ENCODE measurements at regions not wholly inside any gene's neighbourhood (a gene's known extent, or its start where the extent isn't known, plus 50 kb on each side); places are given as distances from the start of the nearest gene placed in this dataset.

DNA sequence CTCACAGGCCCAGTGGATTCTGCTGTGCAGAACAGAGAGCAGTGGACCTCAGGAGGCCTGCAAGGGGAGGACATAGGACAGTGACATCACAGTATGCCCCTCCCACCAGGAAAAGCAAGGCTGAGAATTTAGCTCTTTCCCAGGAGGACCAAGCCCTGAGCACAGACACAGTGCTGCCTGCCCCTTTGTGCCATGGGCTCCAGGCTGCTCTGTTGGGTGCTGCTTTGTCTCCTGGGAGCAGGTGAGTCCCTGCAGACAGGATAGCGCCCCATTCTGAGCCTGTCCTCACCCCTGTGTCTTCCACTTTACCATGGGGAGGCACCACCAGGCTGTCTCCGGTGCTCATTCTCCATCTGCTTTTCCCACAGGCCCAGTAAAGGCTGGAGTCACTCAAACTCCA is 63.0 kb upstream of the PRSS58 start:
- no peak for DNase-seq
- H3K4me3 Mint-ChIP-seq (ENCODE audit: unreplicated experiment): no peak overlapping the region
- no peaks in the 10 kb centered on the region for H3K36me3 Mint-ChIP-seq (ENCODE audit: unreplicated experiment)
- no peaks in the 10 kb centered on the region for H3K27me3 Mint-ChIP-seq (ENCODE audit: unreplicated experiment)
- peaks cover 4% of the 10 kb centered on the region for H3K9me3 Mint-ChIP-seq (ENCODE audit: unreplicated experiment)
- TF ChIP-seq, protein P1, sequence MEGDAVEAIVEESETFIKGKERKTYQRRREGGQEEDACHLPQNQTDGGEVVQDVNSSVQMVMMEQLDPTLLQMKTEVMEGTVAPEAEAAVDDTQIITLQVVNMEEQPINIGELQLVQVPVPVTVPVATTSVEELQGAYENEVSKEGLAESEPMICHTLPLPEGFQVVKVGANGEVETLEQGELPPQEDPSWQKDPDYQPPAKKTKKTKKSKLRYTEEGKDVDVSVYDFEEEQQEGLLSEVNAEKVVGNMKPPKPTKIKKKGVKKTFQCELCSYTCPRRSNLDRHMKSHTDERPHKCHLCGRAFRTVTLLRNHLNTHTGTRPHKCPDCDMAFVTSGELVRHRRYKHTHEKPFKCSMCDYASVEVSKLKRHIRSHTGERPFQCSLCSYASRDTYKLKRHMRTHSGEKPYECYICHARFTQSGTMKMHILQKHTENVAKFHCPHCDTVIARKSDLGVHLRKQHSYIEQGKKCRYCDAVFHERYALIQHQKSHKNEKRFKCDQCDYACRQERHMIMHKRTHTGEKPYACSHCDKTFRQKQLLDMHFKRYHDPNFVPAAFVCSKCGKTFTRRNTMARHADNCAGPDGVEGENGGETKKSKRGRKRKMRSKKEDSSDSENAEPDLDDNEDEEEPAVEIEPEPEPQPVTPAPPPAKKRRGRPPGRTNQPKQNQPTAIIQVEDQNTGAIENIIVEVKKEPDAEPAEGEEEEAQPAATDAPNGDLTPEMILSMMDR (IDR thresholded peaks at IDR 0.05; ENCODE audit: partially characterized antibody, unreplicated experiment): no peak
- H3K4me1 Mint-ChIP-seq (ENCODE audit: low read depth, unreplicated experiment): peaks cover 24% of the 10 kb centered on the region
- no peak overlapping the region for H3K27ac Mint-ChIP-seq (ENCODE audit: unreplicated experiment)

DNA sequence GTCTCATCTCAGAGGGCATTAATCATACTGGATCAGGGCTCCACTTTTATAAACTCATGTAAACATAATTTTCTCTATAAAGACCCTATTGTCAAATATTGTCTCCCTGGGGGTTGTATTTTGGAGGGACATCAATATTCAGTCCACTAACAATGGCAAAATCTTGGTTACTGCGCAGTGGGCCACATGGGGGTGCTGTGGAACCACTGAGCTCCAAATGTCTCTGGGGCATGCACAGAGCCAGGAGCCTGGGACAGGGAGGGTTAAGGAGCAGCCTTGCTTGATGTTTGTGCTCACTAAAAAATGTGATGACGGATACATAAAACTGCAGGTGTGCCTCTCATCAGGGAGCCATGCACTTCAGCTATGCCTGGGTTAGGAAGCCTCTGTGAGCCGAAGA is 62.1 kb upstream of the PRSS58 start:
- TF ChIP-seq, protein P1 (IDR thresholded peaks at IDR 0.05; ENCODE audit: partially characterized antibody, unreplicated experiment): peak; percentile 56
- no peak overlapping the region for H3K27ac Mint-ChIP-seq (ENCODE audit: unreplicated experiment)
- H3K4me1 Mint-ChIP-seq (ENCODE audit: low read depth, unreplicated experiment): peaks cover 20% of the 10 kb centered on the region
- peaks cover 4% of the 10 kb centered on the region for H3K9me3 Mint-ChIP-seq (ENCODE audit: unreplicated experiment)
- DNase-seq: peak; percentile 65
- no peaks in the 10 kb centered on the region for H3K27me3 Mint-ChIP-seq (ENCODE audit: unreplicated experiment)
- no peaks in the 10 kb centered on the region for H3K36me3 Mint-ChIP-seq (ENCODE audit: unreplicated experiment)
- H3K4me3 Mint-ChIP-seq (ENCODE audit: unreplicated experiment): no peak overlapping the region

DNA sequence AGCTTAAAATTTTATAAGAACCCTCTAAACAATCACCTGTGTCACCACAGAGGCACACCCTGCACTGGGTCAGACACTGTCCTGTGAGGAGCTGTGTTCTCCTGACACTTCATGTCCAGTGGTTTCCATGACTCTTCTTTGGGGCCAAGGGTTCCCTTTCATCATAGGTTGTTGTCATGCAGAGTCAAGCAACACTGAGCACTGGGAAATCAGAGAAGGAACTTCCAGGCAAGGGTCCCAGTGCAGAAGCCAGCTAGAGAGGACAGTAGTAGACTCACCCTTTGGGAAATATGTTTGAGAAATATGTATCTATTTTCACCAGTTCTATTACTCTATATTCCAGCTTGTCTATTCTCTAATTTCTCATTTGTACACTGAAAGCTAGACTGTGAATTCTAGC is 56.4 kb upstream of the PRSS58 start:
- H3K9me3 Mint-ChIP-seq (ENCODE audit: unreplicated experiment): peaks cover 2% of the 10 kb centered on the region
- H3K4me3 Mint-ChIP-seq (ENCODE audit: unreplicated experiment): no peak overlapping the region
- no peaks in the 10 kb centered on the region for H3K4me1 Mint-ChIP-seq (ENCODE audit: low read depth, unreplicated experiment)
- TF ChIP-seq, protein P1 (IDR thresholded peaks at IDR 0.05; ENCODE audit: partially characterized antibody, unreplicated experiment): no peak
- no peaks in the 10 kb centered on the region for H3K36me3 Mint-ChIP-seq (ENCODE audit: unreplicated experiment)
- no peak overlapping the region for H3K27ac Mint-ChIP-seq (ENCODE audit: unreplicated experiment)
- no peak for DNase-seq
- peaks cover 1% of the 10 kb centered on the region for H3K27me3 Mint-ChIP-seq (ENCODE audit: unreplicated experiment)

DNA sequence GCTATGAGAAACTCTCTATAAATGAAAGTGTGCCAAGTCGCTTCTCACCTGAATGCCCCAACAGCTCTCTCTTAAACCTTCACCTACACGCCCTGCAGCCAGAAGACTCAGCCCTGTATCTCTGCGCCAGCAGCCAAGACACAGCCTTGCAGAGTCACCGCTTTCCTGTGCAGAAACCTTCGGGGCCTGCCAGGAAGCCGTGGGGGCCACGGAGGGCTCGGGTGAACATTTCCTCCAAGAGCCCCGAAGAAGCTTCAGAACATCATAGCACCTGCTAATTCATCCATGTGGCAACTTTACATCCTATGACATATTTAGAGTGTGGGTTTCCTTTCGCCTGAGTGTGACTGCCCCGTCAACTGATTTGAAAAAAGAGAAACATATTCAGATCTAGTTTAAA is 55.7 kb upstream of the PRSS58 start:
- Mint-ChIP-seq H3K27me3 (ENCODE audit: unreplicated experiment) (peaks cover 3% of the 10 kb centered on the region), H3K4me3 (ENCODE audit: unreplicated experiment) (no peak overlapping the region), H3K27ac (ENCODE audit: unreplicated experiment) (no peak overlapping the region), H3K4me1 (ENCODE audit: low read depth, unreplicated experiment) (peaks cover 3% of the 10 kb centered on the region), H3K9me3 (ENCODE audit: unreplicated experiment) (peaks cover 2% of the 10 kb centered on the region), H3K36me3 (ENCODE audit: unreplicated experiment) (no peaks in the 10 kb centered on the region)
- TF ChIP-seq, protein P1 (IDR thresholded peaks at IDR 0.05; ENCODE audit: partially characterized antibody, unreplicated experiment): no peak
- DNase-seq: no peak

DNA sequence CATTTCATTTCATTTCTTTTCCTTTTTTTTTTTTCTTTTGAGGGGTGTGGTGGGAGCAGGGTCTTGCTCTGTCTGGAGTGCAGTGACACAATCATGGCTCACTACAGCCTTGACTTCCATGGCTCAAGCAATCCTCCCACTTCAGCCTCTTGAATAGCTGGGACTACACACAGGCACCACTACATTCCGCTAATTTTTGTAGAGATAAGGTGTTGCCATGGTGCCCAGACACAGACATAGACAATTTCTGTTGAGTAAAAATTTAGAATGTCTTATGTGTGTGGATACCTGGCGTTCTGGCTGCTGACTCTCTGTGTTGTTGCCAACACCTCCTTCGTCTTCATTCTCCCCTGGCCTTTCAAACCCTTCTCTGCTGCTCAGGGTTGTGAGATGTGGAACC is 54.0 kb upstream of the PRSS58 start:
- Mint-ChIP-seq H3K4me1 (ENCODE audit: low read depth, unreplicated experiment) (peaks cover 3% of the 10 kb centered on the region), H3K9me3 (ENCODE audit: unreplicated experiment) (peaks cover 2% of the 10 kb centered on the region), H3K36me3 (ENCODE audit: unreplicated experiment) (no peaks in the 10 kb centered on the region), H3K27ac (ENCODE audit: unreplicated experiment) (no peak overlapping the region), H3K27me3 (ENCODE audit: unreplicated experiment) (peaks cover 3% of the 10 kb centered on the region), H3K4me3 (ENCODE audit: unreplicated experiment) (no peak overlapping the region)
- TF ChIP-seq, protein P1 (IDR thresholded peaks at IDR 0.05; ENCODE audit: partially characterized antibody, unreplicated experiment): no peak
- no peak for DNase-seq
